HL-60 (cell line): ENCODE measurements at regions not wholly inside any gene's neighbourhood (a gene's known extent, or its start where the extent isn't known, plus 50 kb on each side); places are given as distances from the start of the nearest gene placed in this dataset.

ENCODE experiments used
- GABPA ChIP-seq: IDR thresholded peaks from 2 replicates; pipeline ENCODE4 v1.6.1; 2012; ENCODE audit warnings: low read depth
- POLR2AphosphoS5 ChIP-seq: IDR thresholded peaks from 2 replicates; pipeline ENCODE4 v1.6.1; 2012; ENCODE audit warnings: low read depth
- SPI1 ChIP-seq: IDR thresholded peaks from 2 replicates; pipeline ENCODE4 v1.6.1; 2012; ENCODE audit warnings: low read depth, mild to moderate bottlenecking, borderline replicate concordance
- TF ChIP-seq, protein P1 (sequence below): IDR thresholded peaks from one replicate; pipeline ENCODE4 v1.5.1; 2011; ENCODE audit warnings: low read length, control low read depth, inconsistent platforms; ENCODE audit not compliant: insufficient read depth
- TF ChIP-seq, protein P2 (sequence below): IDR thresholded peaks from 2 replicates; pipeline ENCODE4 v1.6.1; 2012; ENCODE audit warnings: low read depth; ENCODE audit not compliant: insufficient replicate concordance

DNA sequence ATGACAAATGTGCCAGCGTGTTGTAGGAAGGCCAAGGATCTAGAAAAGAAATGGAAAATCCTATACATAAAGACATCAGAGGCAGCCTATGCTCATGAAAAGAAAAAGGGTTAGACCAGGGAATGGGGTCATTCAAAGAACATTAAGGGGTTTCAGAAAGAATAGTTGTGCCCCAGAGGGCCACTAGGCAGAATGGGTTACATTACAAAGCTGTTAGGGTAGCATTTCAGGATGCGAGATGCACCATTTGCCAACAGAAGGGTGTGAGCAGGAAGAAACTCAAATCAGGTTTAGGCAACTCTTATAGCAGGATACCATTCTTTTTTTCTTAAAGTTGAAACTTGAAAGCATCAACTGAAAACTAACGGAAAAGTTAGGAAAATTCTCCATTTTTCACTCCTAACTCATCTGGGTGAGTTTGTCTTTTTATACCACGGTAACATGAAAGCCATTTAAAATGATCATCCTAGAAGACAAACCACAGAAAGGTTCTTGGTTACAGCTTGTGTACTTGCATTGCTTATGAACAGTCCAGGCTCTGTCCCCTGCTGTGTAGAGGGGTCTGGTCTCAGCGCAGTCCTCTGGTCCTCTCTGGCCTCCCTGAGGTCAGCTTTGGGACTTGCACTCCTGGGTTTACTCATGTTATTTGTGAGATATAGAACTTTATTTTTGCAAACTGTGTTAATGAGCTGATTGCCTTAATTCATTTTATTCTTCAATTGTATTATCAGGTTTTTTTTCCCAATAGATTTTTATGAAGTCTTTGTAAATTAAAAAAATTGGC, 209.1 kb downstream of the DACT1 start:
- TF ChIP-seq POLR2AphosphoS5 (no peak), GABPA (no peak), SPI1 (no peak)
- TF ChIP-seq, protein P1, sequence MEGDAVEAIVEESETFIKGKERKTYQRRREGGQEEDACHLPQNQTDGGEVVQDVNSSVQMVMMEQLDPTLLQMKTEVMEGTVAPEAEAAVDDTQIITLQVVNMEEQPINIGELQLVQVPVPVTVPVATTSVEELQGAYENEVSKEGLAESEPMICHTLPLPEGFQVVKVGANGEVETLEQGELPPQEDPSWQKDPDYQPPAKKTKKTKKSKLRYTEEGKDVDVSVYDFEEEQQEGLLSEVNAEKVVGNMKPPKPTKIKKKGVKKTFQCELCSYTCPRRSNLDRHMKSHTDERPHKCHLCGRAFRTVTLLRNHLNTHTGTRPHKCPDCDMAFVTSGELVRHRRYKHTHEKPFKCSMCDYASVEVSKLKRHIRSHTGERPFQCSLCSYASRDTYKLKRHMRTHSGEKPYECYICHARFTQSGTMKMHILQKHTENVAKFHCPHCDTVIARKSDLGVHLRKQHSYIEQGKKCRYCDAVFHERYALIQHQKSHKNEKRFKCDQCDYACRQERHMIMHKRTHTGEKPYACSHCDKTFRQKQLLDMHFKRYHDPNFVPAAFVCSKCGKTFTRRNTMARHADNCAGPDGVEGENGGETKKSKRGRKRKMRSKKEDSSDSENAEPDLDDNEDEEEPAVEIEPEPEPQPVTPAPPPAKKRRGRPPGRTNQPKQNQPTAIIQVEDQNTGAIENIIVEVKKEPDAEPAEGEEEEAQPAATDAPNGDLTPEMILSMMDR = no peak
- TF ChIP-seq, protein P2, sequence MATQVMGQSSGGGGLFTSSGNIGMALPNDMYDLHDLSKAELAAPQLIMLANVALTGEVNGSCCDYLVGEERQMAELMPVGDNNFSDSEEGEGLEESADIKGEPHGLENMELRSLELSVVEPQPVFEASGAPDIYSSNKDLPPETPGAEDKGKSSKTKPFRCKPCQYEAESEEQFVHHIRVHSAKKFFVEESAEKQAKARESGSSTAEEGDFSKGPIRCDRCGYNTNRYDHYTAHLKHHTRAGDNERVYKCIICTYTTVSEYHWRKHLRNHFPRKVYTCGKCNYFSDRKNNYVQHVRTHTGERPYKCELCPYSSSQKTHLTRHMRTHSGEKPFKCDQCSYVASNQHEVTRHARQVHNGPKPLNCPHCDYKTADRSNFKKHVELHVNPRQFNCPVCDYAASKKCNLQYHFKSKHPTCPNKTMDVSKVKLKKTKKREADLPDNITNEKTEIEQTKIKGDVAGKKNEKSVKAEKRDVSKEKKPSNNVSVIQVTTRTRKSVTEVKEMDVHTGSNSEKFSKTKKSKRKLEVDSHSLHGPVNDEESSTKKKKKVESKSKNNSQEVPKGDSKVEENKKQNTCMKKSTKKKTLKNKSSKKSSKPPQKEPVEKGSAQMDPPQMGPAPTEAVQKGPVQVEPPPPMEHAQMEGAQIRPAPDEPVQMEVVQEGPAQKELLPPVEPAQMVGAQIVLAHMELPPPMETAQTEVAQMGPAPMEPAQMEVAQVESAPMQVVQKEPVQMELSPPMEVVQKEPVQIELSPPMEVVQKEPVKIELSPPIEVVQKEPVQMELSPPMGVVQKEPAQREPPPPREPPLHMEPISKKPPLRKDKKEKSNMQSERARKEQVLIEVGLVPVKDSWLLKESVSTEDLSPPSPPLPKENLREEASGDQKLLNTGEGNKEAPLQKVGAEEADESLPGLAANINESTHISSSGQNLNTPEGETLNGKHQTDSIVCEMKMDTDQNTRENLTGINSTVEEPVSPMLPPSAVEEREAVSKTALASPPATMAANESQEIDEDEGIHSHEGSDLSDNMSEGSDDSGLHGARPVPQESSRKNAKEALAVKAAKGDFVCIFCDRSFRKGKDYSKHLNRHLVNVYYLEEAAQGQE = no peak
